ENCODE measurements at regions not wholly inside any gene's neighbourhood (a gene's known extent, or its start where the extent isn't known, plus 50 kb on each side); places are given as distances from the start of the nearest gene placed in this dataset.

DNA sequence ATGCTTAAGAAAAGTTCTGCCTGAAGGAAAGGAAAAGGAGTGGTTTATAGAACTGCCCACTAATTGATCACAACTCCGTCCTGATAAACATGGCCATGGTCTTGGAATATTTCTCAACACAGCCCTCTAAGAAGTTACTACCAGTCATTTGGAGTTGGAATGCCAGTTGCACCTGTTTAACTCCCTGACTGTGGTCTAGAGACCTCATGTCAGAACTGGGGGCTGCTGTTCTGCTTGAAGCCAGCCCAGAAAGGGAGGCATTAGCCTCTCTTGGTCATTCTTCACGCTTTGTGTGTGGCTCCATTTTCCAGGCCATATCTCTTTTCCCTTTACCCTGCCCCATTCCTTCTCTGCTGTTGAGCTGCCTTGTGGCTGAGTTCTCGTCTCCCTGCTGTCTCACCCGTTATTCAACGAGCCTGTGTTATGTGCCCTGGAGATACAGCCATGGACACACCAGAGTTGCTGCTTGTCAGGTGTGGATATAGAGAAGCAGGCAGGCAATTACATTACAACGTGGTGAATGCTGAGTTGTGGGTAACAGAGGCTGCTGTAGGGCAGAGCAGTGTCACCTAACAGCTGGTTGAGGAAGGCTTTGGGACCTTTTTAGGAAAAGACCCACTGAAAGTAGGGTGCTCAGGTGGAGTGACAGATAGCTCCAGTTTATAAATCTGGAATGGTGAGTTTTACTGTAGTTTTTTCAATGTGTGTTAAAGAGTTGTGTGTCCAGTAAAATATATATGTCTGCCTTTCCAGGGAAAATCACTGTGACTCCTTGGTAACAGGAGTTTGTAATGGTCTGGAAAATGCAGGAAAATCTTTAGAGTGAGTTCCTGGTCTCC is 137.0 kb upstream of the IPO9 start:
- no peaks in the 10 kb centered on the region for H3K9me3 Mint-ChIP-seq (ENCODE audit: low read depth)
- no peak overlapping the region for H3K4me3 Mint-ChIP-seq

GRCh38 chr1:201692555-201693394 is 136.2 kb upstream of the IPO9 start:
- Mint-ChIP-seq H3K9me3 (ENCODE audit: low read depth) (no peaks in the 10 kb centered on the region), H3K36me3 (no peaks in the 10 kb centered on the region), H3K4me3 (no peak overlapping the region), H3K4me1 (ENCODE audit: low read depth) (no peaks in the 10 kb centered on the region), H3K27ac (no peak overlapping the region), H3K27me3 (no peaks in the 10 kb centered on the region)

More for the DNA sequence above, 137.0 kb upstream of the IPO9 start:
- Mint-ChIP-seq H3K4me1 (ENCODE audit: low read depth) (no peaks in the 10 kb centered on the region), H3K27ac (no peak overlapping the region), H3K27me3 (no peaks in the 10 kb centered on the region), H3K36me3 (no peaks in the 10 kb centered on the region)

DNA sequence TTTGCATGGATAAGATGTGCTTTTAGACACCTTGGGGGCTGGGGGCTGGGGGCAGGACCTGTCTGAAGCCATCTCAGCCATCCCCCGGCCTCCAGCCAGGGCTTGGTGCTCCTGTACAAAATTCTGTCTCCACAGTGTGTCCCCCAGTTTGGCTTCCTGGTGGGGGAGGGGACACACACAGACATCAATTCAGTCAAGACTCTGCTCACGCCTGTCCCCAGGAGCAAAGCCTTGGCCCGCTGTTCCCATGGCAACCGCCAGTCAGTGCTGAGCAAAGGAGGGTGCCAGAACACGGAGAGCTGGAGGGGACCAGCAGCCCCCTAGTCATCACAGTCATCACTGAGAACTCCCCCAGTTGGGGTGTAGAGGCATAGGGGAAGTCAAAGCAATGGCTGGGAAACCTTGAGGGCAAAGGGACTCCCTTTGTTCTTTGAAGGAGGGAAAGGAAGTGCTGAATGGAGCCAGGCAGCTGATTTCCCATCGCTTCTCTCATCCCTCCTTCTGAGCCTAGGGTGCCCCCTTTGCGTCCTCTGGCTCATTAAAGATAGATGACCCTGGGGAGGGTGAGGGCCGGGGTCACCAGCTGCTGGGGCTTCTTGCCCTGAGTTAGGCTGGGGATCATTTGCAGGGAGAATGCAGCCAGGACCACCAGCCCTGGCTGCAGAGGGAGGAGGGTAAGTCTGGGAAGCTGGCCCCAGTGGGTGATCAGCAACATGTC is 134.9 kb upstream of the IPO9 start:
- Mint-ChIP-seq H3K4me1 (ENCODE audit: low read depth) (no peaks in the 10 kb centered on the region), H3K9me3 (ENCODE audit: low read depth) (no peaks in the 10 kb centered on the region), H3K4me3 (no peak overlapping the region), H3K36me3 (no peaks in the 10 kb centered on the region), H3K27me3 (no peaks in the 10 kb centered on the region), H3K27ac (no peak overlapping the region)

GRCh38 chr1:201694608-201695335 is 134.2 kb upstream of the IPO9 start:
- H3K4me1 Mint-ChIP-seq (ENCODE audit: low read depth), result no peaks in the 10 kb centered on the region
- H3K4me3 Mint-ChIP-seq, result no peak overlapping the region
- no peaks in the 10 kb centered on the region for H3K27me3 Mint-ChIP-seq
- no peaks in the 10 kb centered on the region for H3K36me3 Mint-ChIP-seq
- H3K27ac Mint-ChIP-seq, result no peak overlapping the region
- no peaks in the 10 kb centered on the region for H3K9me3 Mint-ChIP-seq (ENCODE audit: low read depth)

GRCh38 chr1:201695607-201696006 is 133.3 kb upstream of the IPO9 start:
- no peak overlapping the region for H3K4me3 Mint-ChIP-seq
- H3K4me1 Mint-ChIP-seq (ENCODE audit: low read depth), result no peaks in the 10 kb centered on the region
- no peak overlapping the region for H3K27ac Mint-ChIP-seq
- peaks cover 2% of the 10 kb centered on the region for H3K36me3 Mint-ChIP-seq
- peaks cover 2% of the 10 kb centered on the region for H3K27me3 Mint-ChIP-seq
- H3K9me3 Mint-ChIP-seq (ENCODE audit: low read depth), result no peaks in the 10 kb centered on the region

DNA sequence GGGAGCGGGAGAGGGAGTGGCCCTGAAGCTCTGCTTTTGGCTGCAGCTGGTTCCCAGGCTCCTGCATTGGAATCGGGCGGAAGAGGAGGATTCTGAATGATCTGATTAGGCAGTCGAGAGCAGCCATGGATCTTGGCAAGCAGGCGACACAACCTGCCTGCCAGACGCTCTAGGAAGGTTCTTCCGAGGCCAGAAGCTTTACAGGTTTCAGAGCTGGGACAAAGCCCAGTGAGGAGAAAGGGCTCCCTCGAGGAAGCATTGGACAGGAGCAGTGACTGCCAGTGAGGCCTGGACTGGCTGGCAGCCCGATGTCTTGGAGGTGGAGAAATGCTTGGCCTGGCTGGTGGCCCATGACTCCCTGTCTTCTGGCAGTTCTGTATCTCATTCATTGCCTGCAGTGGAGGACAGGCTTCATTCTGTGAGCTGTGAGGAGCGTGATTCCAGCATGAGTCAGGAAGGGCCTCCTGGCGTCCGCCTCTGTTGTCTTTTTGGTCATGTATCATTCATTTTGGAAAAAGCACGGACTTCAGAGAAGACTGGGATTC is 132.7 kb upstream of the IPO9 start:
- Mint-ChIP-seq H3K27me3 (peaks cover 2% of the 10 kb centered on the region), H3K4me1 (ENCODE audit: low read depth) (no peaks in the 10 kb centered on the region), H3K4me3 (no peak overlapping the region), H3K36me3 (peaks cover 2% of the 10 kb centered on the region), H3K9me3 (ENCODE audit: low read depth) (no peaks in the 10 kb centered on the region), H3K27ac (no peak overlapping the region)

DNA sequence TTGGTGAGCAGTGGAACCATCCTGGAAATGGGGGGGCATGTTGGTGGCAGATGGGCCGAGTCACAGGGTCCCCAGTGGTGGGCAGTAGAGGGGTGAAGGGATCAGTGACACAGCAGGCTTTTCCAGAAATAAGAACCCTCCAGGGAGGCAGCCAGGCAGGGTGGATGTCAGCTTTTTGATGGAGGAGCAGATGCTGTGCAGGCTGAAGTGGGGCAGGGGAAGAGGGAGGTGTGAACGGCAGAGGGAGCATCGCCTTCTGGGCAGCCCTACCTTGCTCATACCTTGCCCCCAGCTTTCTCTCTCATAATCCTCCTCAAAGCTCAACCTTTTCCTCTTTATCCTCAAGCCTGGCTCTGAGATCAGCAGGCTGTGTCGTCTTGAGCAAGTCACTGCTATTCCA is 131.8 kb upstream of the IPO9 start:
- H3K27me3 Mint-ChIP-seq, result peaks cover 2% of the 10 kb centered on the region
- no peak overlapping the region for H3K4me3 Mint-ChIP-seq
- peaks cover 4% of the 10 kb centered on the region for H3K9me3 Mint-ChIP-seq (ENCODE audit: low read depth)
- peaks cover 2% of the 10 kb centered on the region for H3K36me3 Mint-ChIP-seq
- no peak overlapping the region for H3K27ac Mint-ChIP-seq
- H3K4me1 Mint-ChIP-seq (ENCODE audit: low read depth), result no peaks in the 10 kb centered on the region

DNA sequence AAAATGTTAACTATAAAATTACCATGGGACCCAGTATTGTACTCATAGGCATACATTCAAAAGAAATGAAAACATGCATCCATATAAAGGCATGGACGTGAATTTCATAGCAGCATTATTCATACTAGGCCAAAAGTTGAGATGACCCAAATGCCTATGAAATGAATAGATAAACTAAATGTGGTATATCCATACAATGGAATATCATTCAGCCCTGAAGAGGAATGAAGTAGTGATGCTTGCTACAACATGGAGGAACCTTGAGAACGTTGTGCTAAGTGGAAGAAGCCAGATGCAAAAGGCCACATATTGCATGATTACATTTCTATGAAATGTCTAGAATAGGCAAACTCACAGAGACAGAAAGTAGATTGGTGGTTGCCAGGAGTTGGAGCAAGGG is 127.1 kb upstream of the IPO9 start:
- Mint-ChIP-seq H3K27ac (no peak overlapping the region), H3K36me3 (peaks cover 2% of the 10 kb centered on the region), H3K4me1 (ENCODE audit: low read depth) (no peaks in the 10 kb centered on the region), H3K9me3 (ENCODE audit: low read depth) (peaks cover 4% of the 10 kb centered on the region), H3K4me3 (no peak overlapping the region), H3K27me3 (peaks cover 2% of the 10 kb centered on the region)

GRCh38 chr1:201702936-201703335 is 126.0 kb upstream of the IPO9 start:
- peaks cover 2% of the 10 kb centered on the region for H3K27me3 Mint-ChIP-seq
- no peaks in the 10 kb centered on the region for H3K4me1 Mint-ChIP-seq (ENCODE audit: low read depth)
- no peak overlapping the region for H3K27ac Mint-ChIP-seq
- H3K4me3 Mint-ChIP-seq, result no peak overlapping the region
- peaks cover 4% of the 10 kb centered on the region for H3K9me3 Mint-ChIP-seq (ENCODE audit: low read depth)
- peaks cover 2% of the 10 kb centered on the region for H3K36me3 Mint-ChIP-seq

DNA sequence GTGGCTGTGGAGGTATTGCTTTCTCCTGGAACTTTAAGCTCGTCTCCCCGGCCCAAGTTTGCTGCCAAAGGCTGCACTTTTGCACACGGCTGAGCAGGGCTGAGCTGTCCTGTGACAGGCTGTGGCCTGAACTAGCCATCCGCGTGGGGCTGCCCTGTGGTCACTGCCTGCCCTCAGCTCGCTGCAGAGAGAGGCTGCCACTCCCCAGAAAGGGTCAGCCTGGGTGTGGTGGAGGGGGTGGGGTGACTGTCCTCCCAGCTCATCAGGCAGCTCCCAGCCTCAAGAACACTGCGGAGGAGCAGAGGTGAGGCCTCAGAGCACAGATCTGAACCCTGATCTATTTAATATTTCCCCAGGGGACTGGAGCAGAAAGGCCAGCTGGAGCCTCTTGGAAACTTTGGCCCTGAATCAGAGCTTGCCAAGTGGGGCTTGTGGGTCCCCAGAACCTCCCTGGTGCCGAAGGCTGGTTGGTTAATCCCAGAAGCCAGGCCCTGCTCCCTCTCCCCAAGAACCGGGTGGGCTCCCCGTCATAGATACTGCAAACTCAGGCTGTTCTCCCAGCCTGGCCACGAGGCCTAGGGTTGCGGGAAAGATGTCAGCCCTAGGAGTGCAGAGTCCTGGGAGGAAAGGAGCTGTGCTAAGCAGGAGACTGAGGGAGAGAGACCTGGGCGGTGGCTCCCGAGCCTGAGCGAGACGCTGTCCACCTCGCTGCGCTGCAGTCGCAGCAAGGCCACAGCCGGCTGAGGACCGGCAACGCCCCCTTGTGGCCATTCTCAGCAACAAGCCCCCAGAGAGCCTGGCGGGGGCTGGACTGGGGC is 125.1 kb upstream of the IPO9 start:
- Mint-ChIP-seq H3K36me3 (peaks cover 2% of the 10 kb centered on the region), H3K27ac (no peak overlapping the region), H3K27me3 (peaks cover 2% of the 10 kb centered on the region), H3K4me3 (no peak overlapping the region), H3K9me3 (ENCODE audit: low read depth) (peaks cover 4% of the 10 kb centered on the region), H3K4me1 (ENCODE audit: low read depth) (no peaks in the 10 kb centered on the region)

- Mint-ChIP-seq H3K4me3 (no peak overlapping the region), H3K4me1 (ENCODE audit: low read depth) (no peaks in the 10 kb centered on the region), H3K9me3 (ENCODE audit: low read depth) (peaks cover 4% of the 10 kb centered on the region), H3K27me3 (peaks cover 2% of the 10 kb centered on the region), H3K27ac (no peak overlapping the region), H3K36me3 (peaks cover 2% of the 10 kb centered on the region)
These were observed 124.5 kb upstream of the IPO9 start for GRCh38 chr1:201704439-201704792.

GRCh38 chr1:201705389-201705788 is 123.6 kb upstream of the IPO9 start:
- H3K27me3 Mint-ChIP-seq, result no peaks in the 10 kb centered on the region
- peaks cover under 1% of the 10 kb centered on the region for H3K36me3 Mint-ChIP-seq
- no peaks in the 10 kb centered on the region for H3K4me1 Mint-ChIP-seq (ENCODE audit: low read depth)
- no peak overlapping the region for H3K27ac Mint-ChIP-seq
- no peak overlapping the region for H3K4me3 Mint-ChIP-seq
- H3K9me3 Mint-ChIP-seq (ENCODE audit: low read depth), result peaks cover 4% of the 10 kb centered on the region

GRCh38 chr1:201706109-201706508 is 122.8 kb upstream of the IPO9 start:
- Mint-ChIP-seq H3K4me3 (no peak overlapping the region), H3K4me1 (ENCODE audit: low read depth) (no peaks in the 10 kb centered on the region), H3K36me3 (no peaks in the 10 kb centered on the region), H3K27ac (no peak overlapping the region), H3K27me3 (no peaks in the 10 kb centered on the region), H3K9me3 (ENCODE audit: low read depth) (peaks cover 4% of the 10 kb centered on the region)

DNA sequence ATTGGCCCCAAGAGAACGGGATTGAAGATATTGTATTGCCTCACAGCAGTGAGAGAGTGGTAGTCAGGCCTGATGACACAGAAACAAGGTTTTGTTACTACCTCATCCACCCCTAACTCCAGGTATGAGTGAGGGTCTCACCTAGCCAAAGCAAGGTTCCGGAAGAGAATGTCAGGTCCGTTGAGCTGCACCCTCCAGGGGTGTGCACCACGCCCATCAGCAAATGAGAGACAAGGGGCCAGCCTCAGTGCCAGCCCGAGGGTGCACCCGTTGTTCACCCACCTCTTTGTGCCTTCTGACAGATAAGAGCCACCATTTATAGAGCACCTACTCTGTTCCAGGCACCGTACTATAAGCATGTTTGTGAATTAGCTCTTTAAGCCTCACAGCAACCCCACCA is 121.9 kb upstream of the IPO9 start:
- Mint-ChIP-seq H3K4me3 (no peak overlapping the region), H3K36me3 (no peaks in the 10 kb centered on the region), H3K27me3 (no peaks in the 10 kb centered on the region), H3K4me1 (ENCODE audit: low read depth) (no peaks in the 10 kb centered on the region), H3K9me3 (ENCODE audit: low read depth) (peaks cover under 1% of the 10 kb centered on the region), H3K27ac (no peak overlapping the region)

Measured in activated naive CD8-positive, alpha-beta T cell (primary cell).